AG09319 (cell line): ENCODE measurements at regions not wholly inside any gene's neighbourhood (a gene's known extent, or its start where the extent isn't known, plus 50 kb on each side); places are given as distances from the start of the nearest gene placed in this dataset.

Experiments
- DNase-seq: peaks from one replicate; pipeline ENCODE4 v3.0.0-alpha.2; 2010; ENCODE audit warnings: low read depth; ENCODE audit errors: extremely low read depth
- TF ChIP-seq, protein P1 (sequence below): IDR thresholded peaks from 2 replicates; pipeline ENCODE4 v1.5.1; 2011; ENCODE audit warnings: low read depth, mild to moderate bottlenecking, inconsistent platforms, low read length, moderate library complexity

DNA sequence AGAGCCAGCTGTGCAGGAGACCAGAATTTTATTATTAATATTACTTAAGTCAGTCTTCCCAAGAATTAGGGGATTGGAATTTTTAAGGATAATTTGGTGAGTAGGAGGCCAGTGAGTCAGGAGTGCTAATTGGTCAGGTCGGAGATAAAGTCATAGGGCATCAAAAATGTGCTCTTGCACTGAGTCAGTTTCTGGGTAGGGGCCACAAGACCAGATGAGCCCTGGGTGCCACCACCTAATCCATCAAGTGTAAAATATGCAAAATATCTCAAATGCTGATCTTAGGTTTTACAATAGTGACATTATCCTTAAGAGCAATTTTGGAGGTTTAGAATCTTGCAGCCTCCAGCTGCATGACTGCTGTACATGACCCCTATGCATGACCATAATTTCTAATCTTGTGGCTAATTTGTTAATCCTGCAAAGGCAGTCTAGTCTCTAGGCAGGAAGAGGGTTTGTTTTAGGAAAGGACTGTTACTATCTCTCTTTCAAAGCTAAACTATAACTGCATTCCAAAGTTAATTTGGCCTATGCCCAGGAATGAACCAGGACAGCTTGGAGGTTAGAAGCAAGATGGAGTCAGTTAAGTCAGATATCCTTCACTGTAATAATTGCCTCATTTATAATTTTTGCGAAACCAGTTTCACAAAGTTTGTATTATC is 215.9 kb downstream of the RNF152 start:
- TF ChIP-seq, protein P1, sequence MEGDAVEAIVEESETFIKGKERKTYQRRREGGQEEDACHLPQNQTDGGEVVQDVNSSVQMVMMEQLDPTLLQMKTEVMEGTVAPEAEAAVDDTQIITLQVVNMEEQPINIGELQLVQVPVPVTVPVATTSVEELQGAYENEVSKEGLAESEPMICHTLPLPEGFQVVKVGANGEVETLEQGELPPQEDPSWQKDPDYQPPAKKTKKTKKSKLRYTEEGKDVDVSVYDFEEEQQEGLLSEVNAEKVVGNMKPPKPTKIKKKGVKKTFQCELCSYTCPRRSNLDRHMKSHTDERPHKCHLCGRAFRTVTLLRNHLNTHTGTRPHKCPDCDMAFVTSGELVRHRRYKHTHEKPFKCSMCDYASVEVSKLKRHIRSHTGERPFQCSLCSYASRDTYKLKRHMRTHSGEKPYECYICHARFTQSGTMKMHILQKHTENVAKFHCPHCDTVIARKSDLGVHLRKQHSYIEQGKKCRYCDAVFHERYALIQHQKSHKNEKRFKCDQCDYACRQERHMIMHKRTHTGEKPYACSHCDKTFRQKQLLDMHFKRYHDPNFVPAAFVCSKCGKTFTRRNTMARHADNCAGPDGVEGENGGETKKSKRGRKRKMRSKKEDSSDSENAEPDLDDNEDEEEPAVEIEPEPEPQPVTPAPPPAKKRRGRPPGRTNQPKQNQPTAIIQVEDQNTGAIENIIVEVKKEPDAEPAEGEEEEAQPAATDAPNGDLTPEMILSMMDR, result no peak
- no peak for DNase-seq

DNA sequence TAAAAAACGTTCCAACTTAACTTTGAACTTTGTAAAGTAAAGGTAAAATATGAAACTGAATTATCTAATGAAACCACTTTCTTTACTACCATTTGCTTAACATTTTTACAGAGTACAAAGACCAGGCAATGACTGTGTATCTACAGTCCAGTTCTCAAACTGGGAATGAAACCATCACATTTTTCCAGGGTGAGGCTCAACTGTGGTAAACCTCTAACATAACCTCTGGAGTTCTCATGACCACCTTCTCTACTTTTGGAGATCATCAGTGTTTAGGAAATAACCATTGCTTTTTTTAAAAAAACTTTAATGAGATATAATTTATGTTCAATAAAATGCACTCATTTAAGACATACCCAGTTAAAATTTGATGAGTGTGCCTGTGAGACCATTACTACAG is 223.5 kb downstream of the RNF152 start:
- TF ChIP-seq, protein P1, result no peak
- DNase-seq, result no peak

DNA sequence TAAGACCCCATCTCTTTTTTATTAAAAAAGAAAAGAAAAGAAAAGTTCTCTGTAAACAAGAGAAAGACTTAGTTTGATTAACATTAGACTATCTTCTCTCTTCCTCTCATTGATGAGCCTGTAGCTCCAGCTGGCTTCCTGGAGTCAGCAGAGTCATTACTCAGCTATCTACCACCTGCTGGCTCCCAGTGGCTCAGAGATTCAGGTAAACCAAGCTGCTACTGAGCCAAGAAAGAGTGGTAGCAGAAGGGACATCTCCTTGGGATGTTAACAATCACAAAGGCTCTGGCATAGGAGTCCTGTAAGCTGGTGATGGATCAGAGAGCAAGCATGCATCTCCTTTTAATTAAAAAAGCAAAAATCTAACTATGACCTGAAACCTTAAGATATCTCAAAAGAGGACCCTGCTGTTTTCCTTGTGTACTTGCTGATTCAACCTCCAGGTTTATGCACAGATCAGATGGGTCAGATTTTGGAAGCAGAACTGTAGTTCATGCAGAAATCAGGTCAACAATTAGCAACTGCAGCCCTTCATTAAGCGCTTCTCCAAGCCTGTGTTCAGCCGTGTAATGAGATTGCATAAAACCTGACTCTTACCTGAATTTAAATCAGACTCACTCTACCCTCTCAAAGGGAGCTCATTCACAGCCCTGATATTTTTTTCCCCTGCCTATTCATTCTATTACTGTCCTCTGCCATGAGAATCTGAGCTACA is 225.8 kb downstream of the RNF152 start:
- no peak for DNase-seq

DNA sequence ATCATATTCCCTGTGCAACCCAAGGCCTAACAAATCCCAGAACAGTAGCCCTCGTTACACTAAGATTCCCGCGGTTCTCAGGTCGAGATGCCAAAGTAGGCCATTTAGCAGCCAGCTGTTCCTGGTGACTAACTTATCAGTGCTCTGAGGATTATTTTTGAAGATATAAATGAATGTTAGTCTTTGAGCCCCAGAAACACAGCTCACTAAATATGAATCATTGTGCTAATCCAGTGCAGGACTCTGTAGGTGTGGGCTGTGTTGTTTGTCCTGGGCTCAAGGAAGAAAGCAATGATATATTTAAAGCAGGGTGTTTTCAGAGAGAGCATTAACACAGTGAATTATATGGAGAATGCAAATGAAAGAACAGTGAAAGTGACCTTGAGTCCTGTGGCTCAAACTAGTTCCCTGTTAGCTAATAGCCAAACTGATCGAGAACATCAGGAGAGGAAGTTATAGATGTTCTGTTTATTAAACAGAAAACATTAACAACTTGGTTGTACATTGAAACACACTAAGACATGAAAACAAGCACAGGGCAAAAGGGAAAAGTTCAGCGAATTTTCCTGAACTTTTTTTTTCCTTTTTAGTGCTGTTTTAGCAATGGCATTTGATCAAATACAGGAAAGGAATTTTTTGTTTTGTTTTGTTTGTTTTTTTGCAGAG is 228.3 kb downstream of the RNF152 start:
- TF ChIP-seq, protein P1, result no peak
- DNase-seq, result no peak

More for the DNA sequence above, 225.8 kb downstream of the RNF152 start:
- TF ChIP-seq, protein P1, result no peak

DNA sequence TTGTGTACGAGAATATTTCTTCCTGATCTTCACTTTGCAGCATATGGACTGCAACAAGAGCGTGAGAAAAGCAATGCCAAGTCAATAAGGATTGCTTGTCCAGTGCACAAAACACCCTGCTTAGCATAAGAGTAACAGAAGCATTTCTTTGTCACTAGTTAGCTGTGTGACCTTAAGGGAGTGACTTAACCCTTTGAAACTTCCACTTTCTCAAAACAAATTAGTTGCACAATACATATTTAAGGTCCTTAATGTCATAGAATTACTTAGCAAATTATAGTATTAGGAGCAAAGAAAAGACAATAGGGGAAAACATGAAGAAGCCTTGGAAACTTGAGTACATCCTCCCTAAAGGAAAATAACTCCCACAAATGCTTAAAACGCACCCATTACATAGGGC is 230.1 kb downstream of the RNF152 start:
- TF ChIP-seq, protein P1, result no peak
- no peak for DNase-seq

DNA sequence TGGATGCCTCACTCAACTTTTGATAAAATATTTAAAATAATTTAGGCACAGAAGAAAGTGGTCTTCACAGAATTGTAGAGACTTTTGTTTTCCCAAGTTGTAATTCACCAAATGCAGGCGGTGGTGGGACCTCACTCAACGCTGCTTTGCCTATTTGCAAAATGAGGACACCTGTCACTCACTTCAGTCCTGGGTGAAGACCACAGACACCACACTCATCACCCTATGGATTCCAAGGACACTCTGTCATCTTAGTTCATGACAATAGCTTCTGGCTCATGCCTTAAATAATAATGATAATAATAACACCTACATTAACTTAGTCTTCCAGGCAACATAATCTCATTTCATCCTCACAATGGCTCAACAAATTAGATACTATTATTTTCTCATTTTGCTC is 234.4 kb downstream of the RNF152 start:
- TF ChIP-seq, protein P1, result no peak
- DNase-seq, result no peak
